GM12873 (cell line): ENCODE measurements at regions not wholly inside any gene's neighbourhood (a gene's known extent, or its start where the extent isn't known, plus 50 kb on each side); places are given as distances from the start of the nearest gene placed in this dataset.

Source experiments
- CTCF ChIP-seq: IDR thresholded peaks from 2 replicates; pipeline ENCODE4 v1.5.1; 2012; ENCODE audit warnings: low read depth, mild to moderate bottlenecking, moderate library complexity, low read length, control low read depth; ENCODE audit not compliant: insufficient read depth; ENCODE audit errors: missing control alignments

DNA sequence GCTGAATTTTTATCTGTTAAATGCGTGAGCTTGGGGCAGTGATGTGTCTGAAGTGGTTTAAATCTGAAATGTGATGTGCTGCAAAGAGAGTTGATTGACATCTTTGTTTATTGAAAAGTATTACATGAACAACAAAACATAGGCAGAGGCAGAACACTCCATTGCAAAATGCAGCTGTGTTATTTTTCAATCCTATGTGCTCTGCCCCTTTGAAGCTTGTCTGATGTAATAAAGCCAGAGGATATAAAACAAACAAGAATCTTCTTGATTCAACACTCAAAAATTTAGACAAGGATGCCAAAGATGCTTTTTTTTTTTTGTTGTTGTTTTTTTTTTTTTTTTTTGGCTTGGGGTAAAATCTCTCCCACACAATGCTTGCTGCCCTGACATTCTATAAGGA lies 482.4 kb upstream of the MMS22L start:
- TF ChIP-seq CTCF, result no peak

DNA sequence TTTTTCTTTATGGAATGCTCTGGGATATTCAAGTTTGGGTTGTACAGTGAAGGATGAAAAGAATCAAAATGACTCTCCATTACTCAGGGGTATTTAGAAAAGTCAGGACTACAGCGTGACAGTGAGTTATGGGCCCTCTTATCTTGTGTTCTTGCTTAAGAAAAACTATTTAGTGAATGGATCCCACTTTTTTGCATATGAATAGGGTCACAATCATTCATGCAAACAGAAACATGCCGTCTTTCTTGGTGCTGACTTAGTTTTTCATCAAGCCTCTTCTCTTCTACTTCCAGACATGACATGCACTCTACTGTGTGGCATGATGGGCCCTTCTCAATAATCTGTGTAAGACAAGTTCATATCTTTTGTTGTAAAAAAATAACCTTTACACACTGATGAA lies 488.4 kb upstream of the MMS22L start:
- TF ChIP-seq CTCF, result no peak

GRCh38 chr6:97775012-97775411 lies 492.0 kb upstream of the MMS22L start:
- TF ChIP-seq CTCF, result no peak

GRCh38 chr6:97778290-97779038 lies 495.4 kb upstream of the MMS22L start:
- no peak for TF ChIP-seq CTCF

- TF ChIP-seq CTCF, result no peak
Measured at GRCh38 chr6:97790926-97791590, 508.0 kb upstream of the MMS22L start.

- TF ChIP-seq CTCF, result no peak
Measured at GRCh38 chr6:97805596-97805995, 522.6 kb upstream of the MMS22L start.

GRCh38 chr6:97812940-97813339 lies 529.9 kb upstream of the MMS22L start:
- no peak for TF ChIP-seq CTCF
